ENCODE measurements at regions not wholly inside any gene's neighbourhood (a gene's known extent, or its start where the extent isn't known, plus 50 kb on each side); places are given as distances from the start of the nearest gene placed in this dataset.

DNA sequence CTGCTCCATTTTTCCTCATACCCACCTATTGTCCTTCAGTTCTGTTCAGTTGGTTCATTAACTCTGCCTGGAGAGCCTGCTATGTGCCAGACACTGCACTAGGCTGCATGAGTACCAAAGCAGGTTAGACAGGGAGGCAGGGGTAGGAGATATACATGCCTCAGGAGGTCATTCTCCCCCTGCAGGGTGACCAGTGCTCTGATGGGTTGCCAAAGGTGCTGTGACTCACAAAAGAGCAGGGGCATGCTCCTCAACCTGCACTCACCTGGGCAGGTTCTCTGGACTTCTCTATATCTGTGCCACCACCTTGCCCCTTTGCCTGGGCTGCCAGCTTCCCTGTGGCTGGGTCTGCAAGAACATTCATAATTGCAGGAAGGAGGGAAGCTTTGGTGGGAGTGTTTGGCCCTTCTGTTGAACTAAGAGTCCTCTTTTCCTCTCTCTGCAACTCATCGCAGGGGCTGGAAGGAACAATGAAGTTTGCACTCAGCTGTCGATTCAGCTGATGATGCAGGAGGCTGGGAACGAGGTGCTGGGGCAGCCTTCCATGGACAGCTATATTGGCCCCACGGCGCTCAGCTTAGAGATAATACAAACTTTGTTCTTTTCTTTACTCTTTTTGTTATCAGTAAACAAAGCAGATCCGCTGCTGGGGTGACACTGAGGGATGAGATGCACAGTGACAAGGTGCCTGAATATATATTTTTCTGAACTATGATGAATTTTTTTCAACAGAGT lies 356.4 kb upstream of the PLXNA2 start:
- Mint-ChIP-seq H3K4me3 (ENCODE audit: unreplicated experiment) (no peak overlapping the region), H3K36me3 (ENCODE audit: low read depth) (no peaks in the 10 kb centered on the region), H3K4me1 (ENCODE audit: low read depth) (peaks cover 10% of the 10 kb centered on the region), H3K27me3 (ENCODE audit: low read depth) (peaks cover 11% of the 10 kb centered on the region), H3K9me3 (ENCODE audit: low read depth) (no peaks in the 10 kb centered on the region), H3K27ac (ENCODE audit: unreplicated experiment) (no peak overlapping the region)
- no peak for DNase-seq (ENCODE audit: low spot score)
- TF ChIP-seq, protein P1, sequence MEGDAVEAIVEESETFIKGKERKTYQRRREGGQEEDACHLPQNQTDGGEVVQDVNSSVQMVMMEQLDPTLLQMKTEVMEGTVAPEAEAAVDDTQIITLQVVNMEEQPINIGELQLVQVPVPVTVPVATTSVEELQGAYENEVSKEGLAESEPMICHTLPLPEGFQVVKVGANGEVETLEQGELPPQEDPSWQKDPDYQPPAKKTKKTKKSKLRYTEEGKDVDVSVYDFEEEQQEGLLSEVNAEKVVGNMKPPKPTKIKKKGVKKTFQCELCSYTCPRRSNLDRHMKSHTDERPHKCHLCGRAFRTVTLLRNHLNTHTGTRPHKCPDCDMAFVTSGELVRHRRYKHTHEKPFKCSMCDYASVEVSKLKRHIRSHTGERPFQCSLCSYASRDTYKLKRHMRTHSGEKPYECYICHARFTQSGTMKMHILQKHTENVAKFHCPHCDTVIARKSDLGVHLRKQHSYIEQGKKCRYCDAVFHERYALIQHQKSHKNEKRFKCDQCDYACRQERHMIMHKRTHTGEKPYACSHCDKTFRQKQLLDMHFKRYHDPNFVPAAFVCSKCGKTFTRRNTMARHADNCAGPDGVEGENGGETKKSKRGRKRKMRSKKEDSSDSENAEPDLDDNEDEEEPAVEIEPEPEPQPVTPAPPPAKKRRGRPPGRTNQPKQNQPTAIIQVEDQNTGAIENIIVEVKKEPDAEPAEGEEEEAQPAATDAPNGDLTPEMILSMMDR (IDR thresholded peaks at IDR 0.05): no peak

- TF ChIP-seq, protein P1 (IDR thresholded peaks at IDR 0.05): no peak
- H3K27me3 Mint-ChIP-seq (ENCODE audit: low read depth): peaks cover 11% of the 10 kb centered on the region
- peaks cover 10% of the 10 kb centered on the region for H3K4me1 Mint-ChIP-seq (ENCODE audit: low read depth)
- H3K36me3 Mint-ChIP-seq (ENCODE audit: low read depth): no peaks in the 10 kb centered on the region
- no peak for DNase-seq (ENCODE audit: low spot score)
- H3K4me3 Mint-ChIP-seq (ENCODE audit: unreplicated experiment): no peak overlapping the region
- H3K9me3 Mint-ChIP-seq (ENCODE audit: low read depth): no peaks in the 10 kb centered on the region
- H3K27ac Mint-ChIP-seq (ENCODE audit: unreplicated experiment): no peak overlapping the region
Measured at GRCh38 chr1:208601561-208601960, 357.4 kb upstream of the PLXNA2 start.

GRCh38 chr1:208603721-208604120 lies 359.5 kb upstream of the PLXNA2 start:
- no peak overlapping the region for H3K27ac Mint-ChIP-seq (ENCODE audit: unreplicated experiment)
- peaks cover 10% of the 10 kb centered on the region for H3K4me1 Mint-ChIP-seq (ENCODE audit: low read depth)
- H3K4me3 Mint-ChIP-seq (ENCODE audit: unreplicated experiment): no peak overlapping the region
- no peak for DNase-seq (ENCODE audit: low spot score)
- TF ChIP-seq, protein P1 (IDR thresholded peaks at IDR 0.05): no peak
- no peaks in the 10 kb centered on the region for H3K9me3 Mint-ChIP-seq (ENCODE audit: low read depth)
- H3K36me3 Mint-ChIP-seq (ENCODE audit: low read depth): no peaks in the 10 kb centered on the region
- H3K27me3 Mint-ChIP-seq (ENCODE audit: low read depth): peaks cover 3% of the 10 kb centered on the region

DNA sequence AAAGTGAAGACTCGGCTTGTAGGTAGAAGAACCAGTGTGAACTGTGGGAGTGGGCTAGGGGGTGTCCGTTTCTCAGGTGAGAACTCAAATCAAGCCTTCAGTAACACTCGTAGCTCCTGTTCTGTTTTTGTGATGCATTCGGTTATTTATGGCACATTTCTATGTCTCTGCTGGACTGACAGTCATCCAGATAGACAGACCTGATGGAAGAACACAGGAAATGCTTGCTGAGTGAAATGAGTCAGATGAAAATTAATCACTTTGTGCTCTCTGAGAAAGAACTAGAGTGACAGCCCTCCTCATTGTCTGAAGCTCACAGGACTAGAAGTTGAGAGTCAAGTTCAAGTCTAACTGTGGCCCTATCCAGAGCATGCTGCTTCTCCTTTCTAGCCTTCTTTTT lies 360.1 kb upstream of the PLXNA2 start:
- H3K4me1 Mint-ChIP-seq (ENCODE audit: low read depth): peaks cover 10% of the 10 kb centered on the region
- peaks cover 6% of the 10 kb centered on the region for H3K27me3 Mint-ChIP-seq (ENCODE audit: low read depth)
- no peaks in the 10 kb centered on the region for H3K9me3 Mint-ChIP-seq (ENCODE audit: low read depth)
- TF ChIP-seq, protein P1 (IDR thresholded peaks at IDR 0.05): no peak
- H3K36me3 Mint-ChIP-seq (ENCODE audit: low read depth): no peaks in the 10 kb centered on the region
- no peak overlapping the region for H3K4me3 Mint-ChIP-seq (ENCODE audit: unreplicated experiment)
- peak overlapping the region; percentile 6 for H3K27ac Mint-ChIP-seq (ENCODE audit: unreplicated experiment)
- no peak for DNase-seq (ENCODE audit: low spot score)

DNA sequence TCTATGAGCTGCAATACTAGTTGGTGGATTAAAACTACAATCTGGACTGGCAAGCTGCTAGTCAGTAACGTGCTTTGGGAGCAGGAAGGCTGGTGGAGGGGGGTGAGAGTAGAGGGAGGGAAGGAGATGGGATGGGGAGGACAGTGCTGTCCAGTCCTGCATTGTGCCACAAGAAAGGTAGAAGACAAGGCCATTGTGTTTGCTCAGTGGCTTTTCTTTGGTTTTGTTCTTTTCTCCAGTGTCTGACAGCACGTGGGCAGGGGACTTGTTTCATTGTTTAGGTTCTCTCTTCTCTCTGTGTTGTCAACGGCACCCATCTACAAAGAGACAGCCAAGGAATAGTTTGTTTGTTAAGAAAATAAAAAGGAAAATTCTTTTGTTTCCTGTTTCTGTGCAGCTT lies 362.8 kb upstream of the PLXNA2 start:
- peaks cover 10% of the 10 kb centered on the region for H3K4me1 Mint-ChIP-seq (ENCODE audit: low read depth)
- no peak overlapping the region for H3K4me3 Mint-ChIP-seq (ENCODE audit: unreplicated experiment)
- peaks cover 12% of the 10 kb centered on the region for H3K27me3 Mint-ChIP-seq (ENCODE audit: low read depth)
- DNase-seq (ENCODE audit: low spot score): no peak
- H3K9me3 Mint-ChIP-seq (ENCODE audit: low read depth): no peaks in the 10 kb centered on the region
- TF ChIP-seq, protein P1 (IDR thresholded peaks at IDR 0.05): no peak
- H3K27ac Mint-ChIP-seq (ENCODE audit: unreplicated experiment): no peak overlapping the region
- no peaks in the 10 kb centered on the region for H3K36me3 Mint-ChIP-seq (ENCODE audit: low read depth)
